Endothelial cell of umbilical vein (primary cell): ENCODE measurements at regions not wholly inside any gene's neighbourhood (a gene's known extent, or its start where the extent isn't known, plus 50 kb on each side); places are given as distances from the start of the nearest gene placed in this dataset.

ENCODE experiments used
- BruUV-seq: library from RNA; stranded (reverse); fragments of 400-500 nt; replicated peaks from 2 replicates; lab custom pipeline; 2021; lab: Mats Ljungman, UMichigan
- CTCF ChIA-PET: fragments of 300-600, 350-600 bp; sonication (Branson Sonifier 250); formaldehyde crosslinking; loops from one replicate; lab custom pipeline; 2021; ENCODE audit warnings: antibody characterized with exemption, inconsistent platforms; lab: Charles Lee
- POLR2A ChIA-PET: fragments of 300-600, 350-600 bp; sonication (Branson Sonifier 250); formaldehyde crosslinking; loops from one replicate; lab custom pipeline; 2021; ENCODE audit warnings: antibody characterized with exemption, inconsistent platforms; lab: Charles Lee
- DNase-seq: peaks from one replicate; pipeline ENCODE4 v3.0.0-alpha.2; 2011; ENCODE audit warnings: low read depth, low spot score
- FAIRE-seq: peaks from 2 replicates; lab custom pipeline; 2011; peaks lifted over from hg19 to GRCh38; lab: Jason Lieb, UNC
- H2AFZ ChIP-seq: 2 replicates; pipeline ENCODE4 v1.6.0; 2012; ENCODE audit warnings: low read depth, low read length, control low read depth, inconsistent platforms
- H3K27ac ChIP-seq: 2 replicates; pipeline ENCODE4 v1.5.1; 2011; ENCODE audit warnings: low read depth, mild to moderate bottlenecking, control low read depth, low read length, moderate library complexity; ENCODE audit not compliant: insufficient read depth
- H3K27me3 ChIP-seq, 2 experiments: 2 replicates each; pipeline versions ENCODE4 v1.6.0 to v1.6.1; 2011; ENCODE audit warnings: low read length in 2 of 2, mixed read lengths in 1 of 2; ENCODE audit not compliant: control insufficient read depth in 2 of 2, insufficient read depth in 2 of 2
- H3K36me3 ChIP-seq, 2 experiments: 2 replicates in 1 of 2; 3 replicates in 1 of 2; pipeline ENCODE4 v1.5.1; 2011; ENCODE audit warnings: low read length in 2 of 2, mild to moderate bottlenecking in 1 of 2, moderate library complexity in 1 of 2; ENCODE audit not compliant: control insufficient read depth in 2 of 2, insufficient read depth in 2 of 2; ENCODE audit errors: extremely low read depth in 1 of 2
- H3K4me1 ChIP-seq: 3 replicates; pipeline ENCODE4 v1.5.1; 2011; ENCODE audit warnings: mild to moderate bottlenecking, low read length; ENCODE audit not compliant: control insufficient read depth, insufficient read depth; ENCODE audit errors: extremely low read depth
- H3K4me2 ChIP-seq: 2 replicates; pipeline ENCODE4 v1.6.1; 2011; ENCODE audit warnings: low read length, control low read depth, mixed read lengths; ENCODE audit not compliant: insufficient read depth
- H3K4me3 ChIP-seq, 3 experiments: fragments of 200-600 bp in 1 of 3; sonication (generic), shearing (Covaris generic) in 1 of 3; replicated peaks in 1 of 3; 2 replicates each; pipeline ENCODE4 v1.5.1; 2011 to 2016; ENCODE audit warnings: control low read depth in 3 of 3, low read length in 3 of 3, mild to moderate bottlenecking in 2 of 3, inconsistent platforms in 1 of 3, low read depth in 1 of 3, moderate library complexity in 1 of 3; ENCODE audit not compliant: insufficient read depth in 1 of 3
- H3K79me2 ChIP-seq: 2 replicates; pipeline ENCODE4 v1.6.0; 2012; ENCODE audit warnings: low read length, inconsistent platforms; ENCODE audit not compliant: control insufficient read depth, insufficient read depth
- H3K9ac ChIP-seq: replicated peaks from 2 replicates; pipeline ENCODE3; 2011; ENCODE audit warnings: low read length, control low read depth; ENCODE audit not compliant: insufficient read depth; ENCODE audit errors: extremely low read depth
- H3K9me1 ChIP-seq: replicated peaks from 3 replicates; pipeline ENCODE4 v1.6.0; 2011; ENCODE audit warnings: mild to moderate bottlenecking, low read length; ENCODE audit not compliant: control insufficient read depth, insufficient read depth; ENCODE audit errors: extremely low read depth
- H3K9me3 ChIP-seq: replicated peaks from 2 replicates; pipeline ENCODE4 v1.5.1; 2012; ENCODE audit warnings: low read length, inconsistent platforms; ENCODE audit not compliant: control insufficient read depth, insufficient read depth
- H4K20me1 ChIP-seq: replicated peaks from 2 replicates; pipeline ENCODE3; 2011; ENCODE audit warnings: mild to moderate bottlenecking, low read length; ENCODE audit not compliant: control insufficient read depth, insufficient read depth; ENCODE audit errors: extremely low read depth
- CTCF ChIP-seq, 2 donors: IDR thresholded peaks; 1 replicate in 1 of 2; 2 replicates in 1 of 2; pipeline ENCODE4 v1.5.1; 2011; ENCODE audit warnings: low read length in 2 of 2, mild to moderate bottlenecking in 2 of 2, moderate library complexity in 2 of 2, control low read depth in 1 of 2, inconsistent platforms in 1 of 2, low read depth in 1 of 2; ENCODE audit not compliant: insufficient read depth in 1 of 2; ENCODE audit errors: extremely low read depth in 1 of 2
- EZH2 ChIP-seq: IDR thresholded peaks from 2 replicates; pipeline ENCODE4 v1.6.1; 2012; ENCODE audit warnings: borderline replicate concordance, low read depth, mild to moderate bottlenecking, moderate library complexity, low read length, inconsistent platforms; ENCODE audit not compliant: severe bottlenecking
- GATA2 ChIP-seq: IDR thresholded peaks from 2 replicates; pipeline ENCODE4 v1.7.0; 2011; ENCODE audit warnings: low read depth, mild to moderate bottlenecking, moderate library complexity, mixed read lengths, low read length; ENCODE audit not compliant: insufficient read length, insufficient read depth
- JUN ChIP-seq: IDR thresholded peaks from 2 replicates; pipeline ENCODE4 v1.6.1; 2011; ENCODE audit warnings: borderline replicate concordance, low read depth; ENCODE audit not compliant: insufficient read length, insufficient read depth
- MYC ChIP-seq: IDR thresholded peaks from one replicate; pipeline ENCODE4 v1.6.1; 2011; ENCODE audit warnings: mild to moderate bottlenecking, low read depth, low read length
- POLR2AphosphoS5 ChIP-seq: IDR thresholded peaks from 2 replicates; pipeline ENCODE4 v1.6.1; 2012; ENCODE audit warnings: low read depth, mild to moderate bottlenecking, control low read depth, low read length, moderate library complexity; ENCODE audit not compliant: insufficient read depth
- dilution Hi-C: fragments of 300-500 bp; cut with MboI; formaldehyde crosslinking; loops from one replicate; pipeline ENCODE4 v1.15.0; 2019; ENCODE audit warnings: low sequenced_read_pairs; ENCODE audit not compliant: extremely low pct_ligation_motif_present
- intact Hi-C: fragments of 100-400 bp; cut with micrococcal nuclease; formaldehyde crosslinking; loops from one replicate; pipeline ENCODE4 v1.10.0; 2022
- TF ChIP-seq, protein P1 (sequence below): IDR thresholded peaks from 2 replicates; pipeline ENCODE4 v1.6.1; 2011; ENCODE audit not compliant: insufficient read depth, insufficient read length

- intact Hi-C loops (no loop called here), dilution Hi-C loops (no loop called here)
- no peaks in the 10 kb centered on the region for H3K27me3 ChIP-seq
- peaks cover 10% of the 10 kb centered on the region for H3K9me3 ChIP-seq
- no peaks in the 10 kb centered on the region for H3K36me3 ChIP-seq
- H3K9ac ChIP-seq: no peak overlapping the region
- no peak overlapping the region for H2AFZ ChIP-seq
- no peak overlapping the region for H3K4me2 ChIP-seq
- no peaks in the 10 kb centered on the region for H3K4me1 ChIP-seq
- TF ChIP-seq POLR2AphosphoS5: no peak
- TF ChIP-seq, protein P1, sequence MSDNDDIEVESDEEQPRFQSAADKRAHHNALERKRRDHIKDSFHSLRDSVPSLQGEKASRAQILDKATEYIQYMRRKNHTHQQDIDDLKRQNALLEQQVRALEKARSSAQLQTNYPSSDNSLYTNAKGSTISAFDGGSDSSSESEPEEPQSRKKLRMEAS: no peak
- no peak for TF ChIP-seq EZH2
- TF ChIP-seq JUN: no peak
- no peak for TF ChIP-seq CTCF (IDR thresholded peaks at IDR 0.05; ENCODE audit: extremely low read depth in 1 of 2, insufficient read depth in 1 of 2, low read depth in 1 of 2, low read length in 2 of 2)
- TF ChIP-seq MYC: no peak
- TF ChIP-seq GATA2: no peak
- no peak overlapping the region for H3K27ac ChIP-seq
- no peaks in the 10 kb centered on the region for H3K79me2 ChIP-seq
- no peaks in the 10 kb centered on the region for H3K9me1 ChIP-seq
- ChIA-PET POLR2A (no interaction called here), CTCF (no interaction called here)
- no TSS peak for BruUV-seq
- H4K20me1 ChIP-seq: no peaks in the 10 kb centered on the region
- H3K4me3 ChIP-seq: no peak overlapping the region
- DNase-seq: no peak
- FAIRE-seq: no peak
Measured at GRCh38 chr4:189513421-189513820, 427.3 kb upstream of the FRG1 start.
